ENCODE measurements at regions not wholly inside any gene's neighbourhood (a gene's known extent, or its start where the extent isn't known, plus 50 kb on each side); places are given as distances from the start of the nearest gene placed in this dataset.

GRCh38 chr6:102902471-102902870 is 1509.0 kb downstream of the GRIK2 start:
- Mint-ChIP-seq H3K27me3 (ENCODE audit: unreplicated experiment) (no peaks in the 10 kb centered on the region), H3K9me3 (ENCODE audit: unreplicated experiment) (no peaks in the 10 kb centered on the region), H3K4me3 (ENCODE audit: unreplicated experiment) (no peak overlapping the region), H3K27ac (ENCODE audit: unreplicated experiment) (no peak overlapping the region), H3K36me3 (ENCODE audit: unreplicated experiment) (no peaks in the 10 kb centered on the region), H3K4me1 (ENCODE audit: low read depth, unreplicated experiment) (no peaks in the 10 kb centered on the region)
- no peak for TF ChIP-seq CTCF (IDR thresholded peaks at IDR 0.05; ENCODE audit: partially characterized antibody, unreplicated experiment)
- DNase-seq, result no peak

GRCh38 chr6:102895683-102896082 is 1502.2 kb downstream of the GRIK2 start:
- no peaks in the 10 kb centered on the region for H3K27me3 Mint-ChIP-seq (ENCODE audit: unreplicated experiment)
- H3K9me3 Mint-ChIP-seq (ENCODE audit: unreplicated experiment), result no peaks in the 10 kb centered on the region
- DNase-seq, result no peak
- H3K36me3 Mint-ChIP-seq (ENCODE audit: unreplicated experiment), result no peaks in the 10 kb centered on the region
- no peak overlapping the region for H3K27ac Mint-ChIP-seq (ENCODE audit: unreplicated experiment)
- TF ChIP-seq CTCF (IDR thresholded peaks at IDR 0.05; ENCODE audit: partially characterized antibody, unreplicated experiment), result no peak
- H3K4me1 Mint-ChIP-seq (ENCODE audit: low read depth, unreplicated experiment), result no peaks in the 10 kb centered on the region
- H3K4me3 Mint-ChIP-seq (ENCODE audit: unreplicated experiment), result no peak overlapping the region

- no peaks in the 10 kb centered on the region for H3K9me3 Mint-ChIP-seq (ENCODE audit: unreplicated experiment)
- H3K4me3 Mint-ChIP-seq (ENCODE audit: unreplicated experiment), result no peak overlapping the region
- DNase-seq, result no peak
- H3K27ac Mint-ChIP-seq (ENCODE audit: unreplicated experiment), result no peak overlapping the region
- H3K4me1 Mint-ChIP-seq (ENCODE audit: low read depth, unreplicated experiment), result no peaks in the 10 kb centered on the region
- no peak for TF ChIP-seq CTCF (IDR thresholded peaks at IDR 0.05; ENCODE audit: partially characterized antibody, unreplicated experiment)
- H3K36me3 Mint-ChIP-seq (ENCODE audit: unreplicated experiment), result no peaks in the 10 kb centered on the region
- H3K27me3 Mint-ChIP-seq (ENCODE audit: unreplicated experiment), result no peaks in the 10 kb centered on the region
Observed at GRCh38 chr6:102885165-102885564, 1491.7 kb downstream of the GRIK2 start.

GRCh38 chr6:102853249-102853955 is 1459.9 kb downstream of the GRIK2 start:
- DNase-seq, result no peak
- H3K4me3 Mint-ChIP-seq (ENCODE audit: unreplicated experiment), result no peak overlapping the region

More at GRCh38 chr6:102853249-102853955, 1459.9 kb downstream of the GRIK2 start:
- Mint-ChIP-seq H3K27ac (ENCODE audit: unreplicated experiment) (peak overlapping the region; percentile 78), H3K27me3 (ENCODE audit: unreplicated experiment) (no peaks in the 10 kb centered on the region), H3K9me3 (ENCODE audit: unreplicated experiment) (no peaks in the 10 kb centered on the region), H3K4me1 (ENCODE audit: low read depth, unreplicated experiment) (peaks cover 22% of the 10 kb centered on the region), H3K36me3 (ENCODE audit: unreplicated experiment) (no peaks in the 10 kb centered on the region)
- TF ChIP-seq CTCF (IDR thresholded peaks at IDR 0.05; ENCODE audit: partially characterized antibody, unreplicated experiment), result no peak

All from glutamatergic neuron (in vitro differentiated cells).